HepG2 (cell line): ENCODE measurements at regions not wholly inside any gene's neighbourhood (a gene's known extent, or its start where the extent isn't known, plus 50 kb on each side); places are given as distances from the start of the nearest gene placed in this dataset.

Experiments used
- ATAC-seq: fragments of 200-7000 bp; cut with Tn5 transposase; 3 replicates; pipeline ENCODE4 v1.9.1; 2020; ENCODE audit warnings: mild to moderate bottlenecking, moderate library complexity
- BruUV-seq: library from RNA; stranded (reverse); fragments of 400-500 nt; replicated peaks from 2 replicates; lab custom pipeline; 2021; lab: Mats Ljungman, UMichigan
- CTCF ChIA-PET: fragments of 300-600 bp; formaldehyde crosslinking; extraction: SDS; loops from one replicate; lab custom pipeline; 2021; ENCODE audit warnings: low total read pairs, inconsistent platforms, low intra/inter-chr PET ratio; lab: Yijun Ruan, JAX
- POLR2A ChIA-PET: fragments of 350-600 bp; sonication (Branson Sonifier 250); formaldehyde crosslinking; loops from one replicate; lab custom pipeline; 2020; ENCODE audit warnings: antibody characterized with exemption, inconsistent platforms; lab: Yijun Ruan, JAX
- DNase-seq: peaks from one replicate; pipeline ENCODE4 v3.0.0-alpha.2; 2015; ENCODE audit warnings: low spot score
- FAIRE-seq: peaks from 3 replicates; lab custom pipeline; 2011; peaks lifted over from hg19 to GRCh38; lab: Jason Lieb, UNC
- H2AFZ ChIP-seq: one replicate; pipeline ENCODE4 v1.6.1; 2011; ENCODE audit warnings: low read length, inconsistent platforms
- H3K27ac ChIP-seq: fragments of 300-600 bp; 3 replicates; pipeline ENCODE4 v1.8.0; 2011; ENCODE audit warnings: mixed run types, mild to moderate bottlenecking, mixed read lengths, low read length, inconsistent platforms; ENCODE audit not compliant: insufficient read depth; ENCODE audit errors: extremely low read length
- H3K27me3 ChIP-seq, 2 experiments: fragments of 200-600 bp in 1 of 2; 2 replicates in 1 of 2; 3 replicates in 1 of 2; pipeline versions ENCODE4 v1.6.0 to v1.8.0; 2011; ENCODE audit warnings: low read length in 2 of 2, mild to moderate bottlenecking in 2 of 2, moderate library complexity in 2 of 2, inconsistent platforms in 1 of 2; ENCODE audit not compliant: insufficient read depth in 2 of 2, control insufficient read depth in 1 of 2
- H3K36me3 ChIP-seq, 2 experiments: fragments of 200-600 bp in 1 of 2; replicated peaks in 1 of 2; 2 replicates in 1 of 2; 3 replicates in 1 of 2; pipeline versions ENCODE4 v1.5.1 to v1.8.0; 2011; ENCODE audit warnings: low read length in 2 of 2, inconsistent platforms in 1 of 2; ENCODE audit not compliant: insufficient read depth in 2 of 2, control insufficient read depth in 1 of 2
- H3K4me1 ChIP-seq: 2 replicates; pipeline ENCODE4 v1.5.1; 2012; ENCODE audit warnings: low read length, inconsistent platforms; ENCODE audit not compliant: insufficient read depth
- H3K4me2 ChIP-seq: 2 replicates; pipeline ENCODE4 v1.6.0; 2011; ENCODE audit warnings: low read depth, low read length, inconsistent platforms
- H3K4me3 ChIP-seq, 3 experiments: fragments of 200-600 bp in 1 of 3; sonication (generic), shearing (Covaris generic) in 1 of 3; replicated peaks in 1 of 3; 2 replicates each; pipeline ENCODE4 v1.5.1; 2011 to 2016; ENCODE audit warnings: low read length in 3 of 3, inconsistent platforms in 2 of 3, low read depth in 2 of 3, mild to moderate bottlenecking in 2 of 3, control low read depth in 1 of 3, mixed read lengths in 1 of 3; ENCODE audit not compliant: insufficient read depth in 1 of 3
- H3K79me2 ChIP-seq: one replicate; pipeline ENCODE4 v1.6.1; 2011; ENCODE audit warnings: low read length, inconsistent platforms; ENCODE audit not compliant: insufficient read depth
- H3K9ac ChIP-seq: 2 replicates; pipeline ENCODE4 v1.6.0; 2011; ENCODE audit warnings: mild to moderate bottlenecking, low read depth, low read length, inconsistent platforms; ENCODE audit not compliant: insufficient read depth
- H3K9me3 ChIP-seq: 2 replicates; pipeline ENCODE4 v1.5.1; 2012; ENCODE audit warnings: mild to moderate bottlenecking, low read length
- H4K20me1 ChIP-seq: 2 replicates; pipeline ENCODE4 v1.6.0; 2011; ENCODE audit warnings: inconsistent platforms, mild to moderate bottlenecking, low read length, moderate library complexity; ENCODE audit not compliant: insufficient read depth
- FOXJ3 ChIP-seq: sonication (generic); formaldehyde crosslinking; IDR thresholded peaks from 2 replicates; pipeline ENCODE4 v1.4.0; 2020; ENCODE audit warnings: missing genetic modification reagents, mild to moderate bottlenecking, borderline replicate concordance
- HNRNPK ChIP-seq: fragments of 200-400 bp; formaldehyde crosslinking; IDR thresholded peaks from 2 replicates; pipeline ENCODE4 v1.6.1; 2018; ENCODE audit warnings: low read length, low read depth, moderate library complexity, mild to moderate bottlenecking; ENCODE audit not compliant: poor library complexity, severe bottlenecking
- KDM6A ChIP-seq: IDR thresholded peaks from 2 replicates; pipeline ENCODE4 v1.6.1; 2016; ENCODE audit warnings: low read depth
- KLF6 ChIP-seq: IDR thresholded peaks from 2 replicates; pipeline ENCODE4 v1.8.0; 2016; ENCODE audit warnings: missing biosample characterization, missing genetic modification reagents
- MAFF ChIP-seq: IDR thresholded peaks from 2 replicates; pipeline ENCODE4 v1.6.1; 2011; ENCODE audit warnings: low read depth, low read length, improper control_type of control experiment
- MAFK ChIP-seq, 2 experiments: IDR thresholded peaks in 1 of 2; conservative IDR thresholded peaks in 1 of 2; 2 replicates each; pipeline ENCODE4 v1.6.1; 2011; ENCODE audit warnings: improper control_type of control experiment in 2 of 2, low read length in 2 of 2
- ZNF234 ChIP-seq: sonication (generic); formaldehyde crosslinking; conservative IDR thresholded peaks from 2 replicates; pipeline ENCODE4 v1.5.1; 2020; ENCODE audit warnings: mild to moderate bottlenecking, missing genetic modification reagents
- ZNF496 ChIP-seq: sonication (generic); formaldehyde crosslinking; IDR thresholded peaks from 2 replicates; pipeline ENCODE4 v1.8.1; 2023; ENCODE audit warnings: mild to moderate bottlenecking, moderate library complexity, missing genetic modification reagents; ENCODE audit not compliant: insufficient replicate concordance
- ZNF558 ChIP-seq: sonication (generic); formaldehyde crosslinking; IDR thresholded peaks from 2 replicates; pipeline ENCODE4 v1.9.0; 2022; ENCODE audit warnings: mild to moderate bottlenecking, missing genetic modification reagents, borderline replicate concordance
- WGBS: methylation state at CpG from one replicate; pipeline ENCODE4 v1.1.6; 2017; ENCODE audit warnings: low lambda C conversion rate; 5-methylcytosine and 5-hydroxymethylcytosine counted together
- in situ Hi-C: cut with HindIII; loops from 2 replicates; pipeline ENCODE4 v1.10.0; 2017; ENCODE audit warnings: low pct_unique_long_range_greater_than_20kb; ENCODE audit not compliant: extremely low pct_ligation_motif_present
- intact Hi-C: fragments of 100-400 bp; cut with micrococcal nuclease; formaldehyde crosslinking; loops from one replicate; pipeline ENCODE4 v1.10.0; 2022; ENCODE audit not compliant: unreplicated experiment
- TF ChIP-seq, protein P1 (sequence below): sonication (generic); formaldehyde crosslinking; IDR thresholded peaks from 2 replicates; pipeline ENCODE4 v1.5.1; 2020; ENCODE audit warnings: missing genetic modification reagents, mild to moderate bottlenecking, borderline replicate concordance
- TF ChIP-seq, protein P2 (sequence below): sonication (generic); formaldehyde crosslinking; IDR thresholded peaks from 2 replicates; pipeline ENCODE4 v1.9.0; 2021; ENCODE audit warnings: missing genetic modification reagents, borderline replicate concordance
- TF ChIP-seq, protein P3 (sequence below): sonication (generic); formaldehyde crosslinking; IDR thresholded peaks from 2 replicates; pipeline ENCODE4 v1.5.0; 2020; ENCODE audit warnings: mild to moderate bottlenecking, missing genetic modification reagents

DNA sequence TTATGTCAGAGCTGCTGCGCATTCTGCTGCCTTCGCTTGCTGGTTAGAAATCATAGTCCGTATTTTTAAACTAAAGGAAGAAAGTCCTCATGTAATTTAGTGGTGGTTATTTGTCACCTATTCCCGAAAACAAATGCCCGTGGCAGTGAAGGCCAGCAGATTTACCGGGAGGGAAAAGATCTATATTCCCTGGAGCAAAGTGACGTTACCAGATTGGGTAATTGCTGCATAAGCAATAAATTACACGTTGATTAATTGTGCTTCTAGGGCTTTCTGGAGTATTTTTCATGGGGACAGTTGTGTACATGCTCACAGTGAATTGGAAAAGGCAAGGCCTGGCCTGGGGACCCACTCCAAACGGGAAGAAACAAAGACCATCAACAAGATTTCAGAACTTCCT lies 298.7 kb downstream of the NPHP4 start:
- no peaks in the 10 kb centered on the region for H3K36me3 ChIP-seq
- H3K4me1 ChIP-seq: no peaks in the 10 kb centered on the region
- intact Hi-C loops (no loop called here), in situ Hi-C loops (no loop called here)
- no peaks in the 10 kb centered on the region for H4K20me1 ChIP-seq
- no peaks in the 10 kb centered on the region for H3K9me3 ChIP-seq
- H3K27ac ChIP-seq: no peak overlapping the region
- no TSS peak for BruUV-seq
- WGBS: 34% methylated on average over 9 of the region's 9 CpGs
- H3K27me3 ChIP-seq: peaks cover 1 to 18% of the 10 kb centered on the region in 2 experiments; a peak in 4 of 5 replicates
- FAIRE-seq (no peak), ATAC-seq (no peak), DNase-seq (no peak)
- ChIA-PET CTCF (no interaction called here), POLR2A (no interaction called here)
- no peaks in the 10 kb centered on the region for H3K79me2 ChIP-seq
- TF ChIP-seq ZNF234 (CRISPR knock-in tag) (no peak), ZNF558 (CRISPR knock-in tag) (no peak), KLF6 (CRISPR knock-in tag) (no peak), FOXJ3 (CRISPR knock-in tag) (no peak), MAFF (peak; percentile 71), HNRNPK (no peak), ZNF496 (CRISPR knock-in tag) (no peak), MAFK (conservative IDR thresholded peaks at IDR 0.05 in 1 of 2, IDR thresholded peaks at IDR 0.05 in 1 of 2; ENCODE audit: low read length in 2 of 2) (peak; percentile 63 to 76), KDM6A (CRISPR knock-in tag) (no peak)
- TF ChIP-seq, protein P1, sequence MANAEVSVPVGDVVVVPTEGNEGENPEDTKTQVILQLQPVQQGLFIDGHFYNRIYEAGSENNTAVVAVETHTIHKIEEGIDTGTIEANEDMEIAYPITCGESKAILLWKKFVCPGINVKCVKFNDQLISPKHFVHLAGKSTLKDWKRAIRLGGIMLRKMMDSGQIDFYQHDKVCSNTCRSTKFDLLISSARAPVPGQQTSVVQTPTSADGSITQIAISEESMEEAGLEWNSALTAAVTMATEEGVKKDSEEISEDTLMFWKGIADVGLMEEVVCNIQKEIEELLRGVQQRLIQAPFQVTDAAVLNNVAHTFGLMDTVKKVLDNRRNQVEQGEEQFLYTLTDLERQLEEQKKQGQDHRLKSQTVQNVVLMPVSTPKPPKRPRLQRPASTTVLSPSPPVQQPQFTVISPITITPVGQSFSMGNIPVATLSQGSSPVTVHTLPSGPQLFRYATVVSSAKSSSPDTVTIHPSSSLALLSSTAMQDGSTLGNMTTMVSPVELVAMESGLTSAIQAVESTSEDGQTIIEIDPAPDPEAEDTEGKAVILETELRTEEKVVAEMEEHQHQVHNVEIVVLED (CRISPR knock-in tag): no peak
- TF ChIP-seq, protein P2, sequence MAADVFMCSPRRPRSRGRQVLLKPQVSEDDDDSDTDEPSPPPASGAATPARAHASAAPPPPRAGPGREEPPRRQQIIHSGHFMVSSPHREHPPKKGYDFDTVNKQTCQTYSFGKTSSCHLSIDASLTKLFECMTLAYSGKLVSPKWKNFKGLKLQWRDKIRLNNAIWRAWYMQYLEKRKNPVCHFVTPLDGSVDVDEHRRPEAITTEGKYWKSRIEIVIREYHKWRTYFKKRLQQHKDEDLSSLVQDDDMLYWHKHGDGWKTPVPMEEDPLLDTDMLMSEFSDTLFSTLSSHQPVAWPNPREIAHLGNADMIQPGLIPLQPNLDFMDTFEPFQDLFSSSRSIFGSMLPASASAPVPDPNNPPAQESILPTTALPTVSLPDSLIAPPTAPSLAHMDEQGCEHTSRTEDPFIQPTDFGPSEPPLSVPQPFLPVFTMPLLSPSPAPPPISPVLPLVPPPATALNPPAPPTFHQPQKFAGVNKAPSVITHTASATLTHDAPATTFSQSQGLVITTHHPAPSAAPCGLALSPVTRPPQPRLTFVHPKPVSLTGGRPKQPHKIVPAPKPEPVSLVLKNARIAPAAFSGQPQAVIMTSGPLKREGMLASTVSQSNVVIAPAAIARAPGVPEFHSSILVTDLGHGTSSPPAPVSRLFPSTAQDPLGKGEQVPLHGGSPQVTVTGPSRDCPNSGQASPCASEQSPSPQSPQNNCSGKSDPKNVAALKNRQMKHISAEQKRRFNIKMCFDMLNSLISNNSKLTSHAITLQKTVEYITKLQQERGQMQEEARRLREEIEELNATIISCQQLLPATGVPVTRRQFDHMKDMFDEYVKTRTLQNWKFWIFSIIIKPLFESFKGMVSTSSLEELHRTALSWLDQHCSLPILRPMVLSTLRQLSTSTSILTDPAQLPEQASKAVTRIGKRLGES (CRISPR knock-in tag): no peak
- TF ChIP-seq, protein P3, sequence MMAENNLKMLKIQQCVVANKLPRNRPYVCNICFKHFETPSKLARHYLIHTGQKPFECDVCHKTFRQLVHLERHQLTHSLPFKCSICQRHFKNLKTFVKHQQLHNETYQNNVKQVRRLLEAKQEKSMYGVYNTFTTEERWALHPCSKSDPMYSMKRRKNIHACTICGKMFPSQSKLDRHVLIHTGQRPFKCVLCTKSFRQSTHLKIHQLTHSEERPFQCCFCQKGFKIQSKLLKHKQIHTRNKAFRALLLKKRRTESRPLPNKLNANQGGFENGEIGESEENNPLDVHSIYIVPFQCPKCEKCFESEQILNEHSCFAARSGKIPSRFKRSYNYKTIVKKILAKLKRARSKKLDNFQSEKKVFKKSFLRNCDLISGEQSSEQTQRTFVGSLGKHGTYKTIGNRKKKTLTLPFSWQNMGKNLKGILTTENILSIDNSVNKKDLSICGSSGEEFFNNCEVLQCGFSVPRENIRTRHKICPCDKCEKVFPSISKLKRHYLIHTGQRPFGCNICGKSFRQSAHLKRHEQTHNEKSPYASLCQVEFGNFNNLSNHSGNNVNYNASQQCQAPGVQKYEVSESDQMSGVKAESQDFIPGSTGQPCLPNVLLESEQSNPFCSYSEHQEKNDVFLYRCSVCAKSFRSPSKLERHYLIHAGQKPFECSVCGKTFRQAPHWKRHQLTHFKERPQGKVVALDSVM (CRISPR knock-in tag): no peak
- H3K4me3 ChIP-seq: no peak overlapping the region
- no peak overlapping the region for H2AFZ ChIP-seq
- no peak overlapping the region for H3K4me2 ChIP-seq
- H3K9ac ChIP-seq: no peak overlapping the region
